Right atrium auricular region (tissue), 2 donors: ENCODE measurements at regions not wholly inside any gene's neighbourhood (a gene's known extent, or its start where the extent isn't known, plus 50 kb on each side); places are given as distances from the start of the nearest gene placed in this dataset.

Source experiments
- DNase-seq: peaks from one replicate; pipeline ENCODE4 v3.0.0-alpha.2; 2019; ENCODE audit warnings: low spot score
- H3K27ac ChIP-seq, 2 donors: fragments of 200-600 bp; sonication (generic); 1 replicate in 1 of 2; 2 replicates in 1 of 2; pipeline ENCODE4 v1.5.1; 2016 to 2019
- H3K27me3 ChIP-seq, 2 donors: fragments of 200-600 bp; sonication (generic); one replicate each; pipeline versions ENCODE4 v1.5.1 to v1.6.0; 2017 to 2019
- H3K36me3 ChIP-seq: fragments of 200-600 bp; sonication (generic); one replicate; pipeline ENCODE4 v1.5.1; 2016
- H3K4me1 ChIP-seq, 2 donors: fragments of 200-600 bp; sonication (generic); one replicate each; pipeline versions ENCODE4 v1.5.1 to v1.6.0; 2017 to 2019
- H3K4me3 ChIP-seq, 2 donors: fragments of 200-600 bp; sonication (generic); 1 replicate in 1 of 2; 2 replicates in 1 of 2; pipeline ENCODE4 v1.5.1; 2017 to 2019; ENCODE audit warnings: mild to moderate bottlenecking in 1 of 2, moderate library complexity in 1 of 2
- H3K9me3 ChIP-seq, 2 donors: fragments of 200-600 bp; sonication (generic); one replicate each; pipeline ENCODE4 v1.5.1; 2019
- CTCF ChIP-seq, 2 donors: fragments of 200-600 bp; sonication (generic); IDR thresholded peaks; one replicate each; pipeline ENCODE4 v1.5.1; 2019; ENCODE audit warnings: antibody characterized with exemption in 2 of 2

- Histone ChIP-seq H3K9me3 (no peaks in the 10 kb centered on the region), H3K4me1 (peaks cover 0 to 25% of the 10 kb centered on the region in 2 donors), H3K27me3 (no peaks in the 10 kb centered on the region), H3K36me3 (no peaks in the 10 kb centered on the region), H3K27ac (no peak overlapping the region), H3K4me3 (no peak overlapping the region)
- TF ChIP-seq CTCF (IDR thresholded peaks at IDR 0.05): no peak
- DNase-seq: no peak
These were observed 393.1 kb upstream of the RGS6 start for GRCh38 chr14:71538938-71539649.

DNA sequence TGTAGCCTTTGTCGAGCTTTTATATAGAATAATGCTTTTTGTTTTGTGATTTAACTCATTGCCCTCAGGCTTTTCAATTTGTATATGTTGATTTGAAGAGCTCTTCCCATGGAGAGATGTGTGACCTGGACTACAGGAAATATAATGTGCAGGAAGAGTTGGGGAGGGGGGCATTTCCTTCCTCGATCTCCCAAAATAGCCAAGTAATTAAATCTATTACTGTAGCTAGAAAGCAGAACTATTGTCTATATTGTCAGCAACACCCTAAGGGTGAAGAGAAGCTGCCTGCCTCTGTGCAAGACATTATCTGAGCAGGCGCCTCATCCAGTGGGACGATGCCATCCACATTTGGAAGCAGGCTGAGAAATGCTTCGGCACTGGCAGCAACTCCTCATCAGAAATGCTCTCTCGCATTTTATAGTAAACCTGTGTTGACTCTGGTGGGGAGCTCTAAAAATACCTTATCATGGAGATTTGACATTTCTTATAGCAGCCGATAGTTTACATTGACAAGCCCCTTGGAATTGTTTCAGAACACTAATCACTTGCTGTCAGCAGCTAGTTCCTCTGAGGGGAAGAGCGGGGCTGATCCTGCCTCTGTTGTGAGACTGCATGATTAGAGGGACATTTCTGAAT lies 392.5 kb upstream of the RGS6 start:
- Histone ChIP-seq H3K36me3 (no peaks in the 10 kb centered on the region), H3K4me3 (peak overlapping the region in 1 of 2 donors; percentile 18), H3K4me1 (peaks cover 0 to 25% of the 10 kb centered on the region in 2 donors), H3K27ac (no peak overlapping the region), H3K27me3 (no peaks in the 10 kb centered on the region), H3K9me3 (no peaks in the 10 kb centered on the region)
- no peak for DNase-seq
- TF ChIP-seq CTCF (IDR thresholded peaks at IDR 0.05): no peak

- no peak overlapping the region for H3K27ac ChIP-seq
- DNase-seq: no peak
- no peaks in the 10 kb centered on the region for H3K36me3 ChIP-seq
- no peaks in the 10 kb centered on the region for H3K27me3 ChIP-seq
- H3K9me3 ChIP-seq: no peaks in the 10 kb centered on the region
- no peak for TF ChIP-seq CTCF (IDR thresholded peaks at IDR 0.05)
- H3K4me1 ChIP-seq: peaks cover 0 to 25% of the 10 kb centered on the region in 2 donors
- no peak overlapping the region for H3K4me3 ChIP-seq
These were observed 391.0 kb upstream of the RGS6 start for GRCh38 chr14:71541271-71541670.

GRCh38 chr14:71541973-71542690 lies 390.1 kb upstream of the RGS6 start:
- Histone ChIP-seq H3K4me1 (peaks cover 0 to 25% of the 10 kb centered on the region in 2 donors), H3K9me3 (no peaks in the 10 kb centered on the region), H3K27ac (no peak overlapping the region), H3K36me3 (no peaks in the 10 kb centered on the region), H3K27me3 (no peaks in the 10 kb centered on the region), H3K4me3 (no peak overlapping the region)
- no peak for TF ChIP-seq CTCF (IDR thresholded peaks at IDR 0.05)
- DNase-seq: no peak

GRCh38 chr14:71549421-71550050 lies 382.7 kb upstream of the RGS6 start:
- Histone ChIP-seq H3K27me3 (no peaks in the 10 kb centered on the region), H3K4me1 (no peaks in the 10 kb centered on the region), H3K4me3 (no peak overlapping the region), H3K9me3 (no peaks in the 10 kb centered on the region), H3K36me3 (no peaks in the 10 kb centered on the region), H3K27ac (no peak overlapping the region)
- TF ChIP-seq CTCF (IDR thresholded peaks at IDR 0.05): no peak
- no peak for DNase-seq
